ENCODE measurements at regions not wholly inside any gene's neighbourhood (a gene's known extent, or its start where the extent isn't known, plus 50 kb on each side); places are given as distances from the start of the nearest gene placed in this dataset.

- Histone ChIP-seq H3K4me2 (ENCODE audit: control insufficient read depth, extremely low read depth, insufficient read depth, low read depth, low read length) (no peak overlapping the region), H3K9me3 (ENCODE audit: control insufficient read depth, low read depth, low read length) (peaks cover 2% of the 10 kb centered on the region), H3K27ac (ENCODE audit: control insufficient read depth, insufficient read depth, low read length) (no peak overlapping the region), H3K4me3 (ENCODE audit: control insufficient read depth in 2 of 3, extremely low read depth in 1 of 3, insufficient read depth in 2 of 3, low read depth in 1 of 3, low read length in 3 of 3) (no peak overlapping the region), H3K27me3 (ENCODE audit: control insufficient read depth, extremely low read depth, insufficient read depth, low read length) (no peaks in the 10 kb centered on the region), H2AFZ (ENCODE audit: control insufficient read depth, low read length) (no peak overlapping the region), H3K79me2 (ENCODE audit: control insufficient read depth, insufficient read depth, low read length) (no peaks in the 10 kb centered on the region), H4K20me1 (ENCODE audit: control insufficient read depth, extremely low read depth, insufficient read depth, low read length) (no peaks in the 10 kb centered on the region), H3K9me1 (ENCODE audit: control insufficient read depth, extremely low read depth, insufficient read depth, low read length) (no peaks in the 10 kb centered on the region), H3K4me1 (ENCODE audit: control insufficient read depth, extremely low read depth, insufficient read depth, low read length) (no peaks in the 10 kb centered on the region), H3K36me3 (ENCODE audit: control insufficient read depth in 2 of 2, extremely low read depth in 1 of 2, insufficient read depth in 2 of 2, low read length in 2 of 2) (no peaks in the 10 kb centered on the region), H3K9ac (ENCODE audit: control insufficient read depth, extremely low read depth, insufficient read depth, low read length) (no peak overlapping the region)
- TF ChIP-seq, protein P1, sequence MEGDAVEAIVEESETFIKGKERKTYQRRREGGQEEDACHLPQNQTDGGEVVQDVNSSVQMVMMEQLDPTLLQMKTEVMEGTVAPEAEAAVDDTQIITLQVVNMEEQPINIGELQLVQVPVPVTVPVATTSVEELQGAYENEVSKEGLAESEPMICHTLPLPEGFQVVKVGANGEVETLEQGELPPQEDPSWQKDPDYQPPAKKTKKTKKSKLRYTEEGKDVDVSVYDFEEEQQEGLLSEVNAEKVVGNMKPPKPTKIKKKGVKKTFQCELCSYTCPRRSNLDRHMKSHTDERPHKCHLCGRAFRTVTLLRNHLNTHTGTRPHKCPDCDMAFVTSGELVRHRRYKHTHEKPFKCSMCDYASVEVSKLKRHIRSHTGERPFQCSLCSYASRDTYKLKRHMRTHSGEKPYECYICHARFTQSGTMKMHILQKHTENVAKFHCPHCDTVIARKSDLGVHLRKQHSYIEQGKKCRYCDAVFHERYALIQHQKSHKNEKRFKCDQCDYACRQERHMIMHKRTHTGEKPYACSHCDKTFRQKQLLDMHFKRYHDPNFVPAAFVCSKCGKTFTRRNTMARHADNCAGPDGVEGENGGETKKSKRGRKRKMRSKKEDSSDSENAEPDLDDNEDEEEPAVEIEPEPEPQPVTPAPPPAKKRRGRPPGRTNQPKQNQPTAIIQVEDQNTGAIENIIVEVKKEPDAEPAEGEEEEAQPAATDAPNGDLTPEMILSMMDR (optimal IDR thresholded peaks at IDR 0.05 in 1 of 3, IDR thresholded peaks at IDR 0.05 in 1 of 3, conservative IDR thresholded peaks at IDR 0.05 in 1 of 3; ENCODE audit: extremely low read depth in 1 of 3, insufficient read depth in 2 of 3, low read length in 3 of 3), result no peak
- no peak for TF ChIP-seq EZH2 (IDR thresholded peaks at IDR 0.05; ENCODE audit: low read length)
- dilution Hi-C loops (cut with MboI; ENCODE audit: extremely low pct_ligation_motif_present, low sequenced_read_pairs), result no loop called here
- DNase-seq (ENCODE audit: low read depth, low spot score), result no peak
- FAIRE-seq, result no peak
Observed at GRCh38 chr9:25224309-25224708, 453.9 kb downstream of the TUSC1 start.

GRCh38 chr9:25212361-25212760 lies 465.9 kb downstream of the TUSC1 start:
- dilution Hi-C loops (cut with MboI; ENCODE audit: extremely low pct_ligation_motif_present, low sequenced_read_pairs), result no loop called here
- no peak for FAIRE-seq

More at GRCh38 chr9:25212361-25212760, 465.9 kb downstream of the TUSC1 start:
- no peaks in the 10 kb centered on the region for H3K9me1 ChIP-seq (ENCODE audit: control insufficient read depth, extremely low read depth, insufficient read depth, low read length)
- H3K9ac ChIP-seq (ENCODE audit: control insufficient read depth, extremely low read depth, insufficient read depth, low read length), result no peak overlapping the region
- no peak for TF ChIP-seq EZH2 (IDR thresholded peaks at IDR 0.05; ENCODE audit: low read length)
- TF ChIP-seq, protein P1 (optimal IDR thresholded peaks at IDR 0.05 in 1 of 3, IDR thresholded peaks at IDR 0.05 in 1 of 3, conservative IDR thresholded peaks at IDR 0.05 in 1 of 3; ENCODE audit: extremely low read depth in 1 of 3, insufficient read depth in 2 of 3, low read length in 3 of 3), result no peak
- H3K79me2 ChIP-seq (ENCODE audit: control insufficient read depth, insufficient read depth, low read length), result no peaks in the 10 kb centered on the region
- no peaks in the 10 kb centered on the region for H3K4me1 ChIP-seq (ENCODE audit: control insufficient read depth, extremely low read depth, insufficient read depth, low read length)
- no peak for DNase-seq (ENCODE audit: low read depth, low spot score)
- no peak overlapping the region for H3K4me2 ChIP-seq (ENCODE audit: control insufficient read depth, extremely low read depth, insufficient read depth, low read depth, low read length)
- no peaks in the 10 kb centered on the region for H3K36me3 ChIP-seq (ENCODE audit: control insufficient read depth in 2 of 2, extremely low read depth in 1 of 2, insufficient read depth in 2 of 2, low read length in 2 of 2)
- H4K20me1 ChIP-seq (ENCODE audit: control insufficient read depth, extremely low read depth, insufficient read depth, low read length), result no peaks in the 10 kb centered on the region
- no peaks in the 10 kb centered on the region for H3K9me3 ChIP-seq (ENCODE audit: control insufficient read depth, low read depth, low read length)
- H3K27ac ChIP-seq (ENCODE audit: control insufficient read depth, insufficient read depth, low read length), result no peak overlapping the region
- no peak overlapping the region for H2AFZ ChIP-seq (ENCODE audit: control insufficient read depth, low read length)
- H3K4me3 ChIP-seq (ENCODE audit: control insufficient read depth in 2 of 3, extremely low read depth in 1 of 3, insufficient read depth in 2 of 3, low read depth in 1 of 3, low read length in 3 of 3), result no peak overlapping the region
- no peaks in the 10 kb centered on the region for H3K27me3 ChIP-seq (ENCODE audit: control insufficient read depth, extremely low read depth, insufficient read depth, low read length)
